ENCODE measurements at regions not wholly inside any gene's neighbourhood (a gene's known extent, or its start where the extent isn't known, plus 50 kb on each side); places are given as distances from the start of the nearest gene placed in this dataset.

GRCh38 chr15:69987492-69988489 lies 109.9 kb downstream of the TLE3 start:
- TF ChIP-seq, protein P1, sequence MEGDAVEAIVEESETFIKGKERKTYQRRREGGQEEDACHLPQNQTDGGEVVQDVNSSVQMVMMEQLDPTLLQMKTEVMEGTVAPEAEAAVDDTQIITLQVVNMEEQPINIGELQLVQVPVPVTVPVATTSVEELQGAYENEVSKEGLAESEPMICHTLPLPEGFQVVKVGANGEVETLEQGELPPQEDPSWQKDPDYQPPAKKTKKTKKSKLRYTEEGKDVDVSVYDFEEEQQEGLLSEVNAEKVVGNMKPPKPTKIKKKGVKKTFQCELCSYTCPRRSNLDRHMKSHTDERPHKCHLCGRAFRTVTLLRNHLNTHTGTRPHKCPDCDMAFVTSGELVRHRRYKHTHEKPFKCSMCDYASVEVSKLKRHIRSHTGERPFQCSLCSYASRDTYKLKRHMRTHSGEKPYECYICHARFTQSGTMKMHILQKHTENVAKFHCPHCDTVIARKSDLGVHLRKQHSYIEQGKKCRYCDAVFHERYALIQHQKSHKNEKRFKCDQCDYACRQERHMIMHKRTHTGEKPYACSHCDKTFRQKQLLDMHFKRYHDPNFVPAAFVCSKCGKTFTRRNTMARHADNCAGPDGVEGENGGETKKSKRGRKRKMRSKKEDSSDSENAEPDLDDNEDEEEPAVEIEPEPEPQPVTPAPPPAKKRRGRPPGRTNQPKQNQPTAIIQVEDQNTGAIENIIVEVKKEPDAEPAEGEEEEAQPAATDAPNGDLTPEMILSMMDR (IDR thresholded peaks at IDR 0.05): no peak
- TF ChIP-seq POLR2AphosphoS5 (IDR thresholded peaks at IDR 0.05) (no peak), POLR2A (IDR thresholded peaks at IDR 0.05; ENCODE audit: low read depth) (no peak), EP300 (IDR thresholded peaks at IDR 0.05) (no peak)

Measured in esophagus muscularis mucosa (tissue), 4 donors.